Suprapubic skin (tissue), 4 donors: ENCODE measurements at regions not wholly inside any gene's neighbourhood (a gene's known extent, or its start where the extent isn't known, plus 50 kb on each side); places are given as distances from the start of the nearest gene placed in this dataset.

Experiments
- CTCF ChIP-seq, 2 donors: fragments of 200-600 bp in 1 of 2; fragments of 450-650 bp in 1 of 2; sonication (generic) in 1 of 2; IDR thresholded peaks; one replicate each; pipeline ENCODE4 v1.5.1; 2016 to 2019; ENCODE audit warnings: antibody characterized with exemption in 2 of 2, mild to moderate bottlenecking in 1 of 2, moderate library complexity in 1 of 2
- POLR2A ChIP-seq, 2 donors: fragments of 450-650 bp; IDR thresholded peaks; one replicate each; pipeline ENCODE4 v1.6.1; 2017; ENCODE audit warnings: antibody characterized with exemption in 2 of 2, mild to moderate bottlenecking in 2 of 2, moderate library complexity in 2 of 2
- POLR2AphosphoS5 ChIP-seq, 3 donors: sonication (generic); formaldehyde crosslinking; IDR thresholded peaks; one replicate each; pipeline ENCODE4 v1.6.1; 2017; ENCODE audit warnings: antibody characterized with exemption in 3 of 3

- TF ChIP-seq POLR2AphosphoS5 (IDR thresholded peaks at IDR 0.05) (no peak), POLR2A (IDR thresholded peaks at IDR 0.05) (no peak), CTCF (IDR thresholded peaks at IDR 0.05) (no peak)
Observed at GRCh38 chr5:155167736-155168135, 154.2 kb downstream of the KIF4B start.
